Keratinocyte (primary cell): ENCODE measurements at regions not wholly inside any gene's neighbourhood (a gene's known extent, or its start where the extent isn't known, plus 50 kb on each side); places are given as distances from the start of the nearest gene placed in this dataset.
"Not testable (repeated sequence)": the region's sequence is repeated elsewhere in the genome, so short reads cannot be mapped to it uniquely, and the experiment has no call there.

ENCODE experiments used
- DNase-seq: peaks from one replicate; pipeline ENCODE4 v3.0.0-alpha.2; 2011; ENCODE audit warnings: low read depth, missing footprints, low spot score
- FAIRE-seq: peaks from 2 replicates; lab custom pipeline; 2011; peaks lifted over from hg19 to GRCh38; lab: Jason Lieb, UNC
- H2AFZ ChIP-seq: 2 replicates; pipeline ENCODE4 v1.6.0; 2012; ENCODE audit warnings: low read length, control low read depth, inconsistent platforms; ENCODE audit not compliant: control insufficient read depth
- H3K27ac ChIP-seq: 2 replicates; pipeline ENCODE4 v1.5.1; 2011; ENCODE audit warnings: low read length; ENCODE audit not compliant: control insufficient read depth, insufficient read depth
- H3K27me3 ChIP-seq: 3 replicates; pipeline ENCODE4 v1.6.0; 2011; ENCODE audit warnings: low read length; ENCODE audit not compliant: control insufficient read depth, insufficient read depth; ENCODE audit errors: extremely low read depth
- H3K36me3 ChIP-seq, 2 experiments: 2 replicates in 1 of 2; 3 replicates in 1 of 2; pipeline ENCODE4 v1.5.1; 2011; ENCODE audit warnings: low read length in 2 of 2, mild to moderate bottlenecking in 1 of 2; ENCODE audit not compliant: control insufficient read depth in 2 of 2, insufficient read depth in 2 of 2; ENCODE audit errors: extremely low read depth in 1 of 2
- H3K4me1 ChIP-seq: 3 replicates; pipeline ENCODE4 v1.5.1; 2011; ENCODE audit warnings: low read length; ENCODE audit not compliant: control insufficient read depth, insufficient read depth; ENCODE audit errors: extremely low read depth
- H3K4me2 ChIP-seq: 3 replicates; pipeline ENCODE4 v1.6.0; 2011; ENCODE audit warnings: low read depth, low read length; ENCODE audit not compliant: control insufficient read depth, insufficient read depth; ENCODE audit errors: extremely low read depth
- H3K4me3 ChIP-seq, 3 experiments: fragments of 200-600 bp in 1 of 3; sonication (generic) in 1 of 3; 2 replicates in 2 of 3; 3 replicates in 1 of 3; pipeline ENCODE4 v1.5.1; 2011 to 2016; ENCODE audit warnings: low read length in 3 of 3, mild to moderate bottlenecking in 3 of 3, control low read depth in 2 of 3, inconsistent platforms in 1 of 3, low read depth in 1 of 3, mixed read lengths in 1 of 3, mixed run types in 1 of 3, moderate library complexity in 1 of 3; ENCODE audit not compliant: control insufficient read depth in 2 of 3, insufficient read depth in 2 of 3; ENCODE audit errors: extremely low read depth in 1 of 3
- H3K79me2 ChIP-seq: 2 replicates; pipeline ENCODE4 v1.6.0; 2012; ENCODE audit warnings: low read length; ENCODE audit not compliant: control insufficient read depth, insufficient read depth
- H3K9ac ChIP-seq: 3 replicates; pipeline ENCODE4 v1.6.0; 2011; ENCODE audit warnings: low read length; ENCODE audit not compliant: control insufficient read depth, insufficient read depth; ENCODE audit errors: extremely low read depth
- H3K9me1 ChIP-seq: 3 replicates; pipeline ENCODE4 v1.6.0; 2011; ENCODE audit warnings: low read length; ENCODE audit not compliant: control insufficient read depth, insufficient read depth; ENCODE audit errors: extremely low read depth
- H3K9me3 ChIP-seq: 2 replicates; pipeline ENCODE4 v1.5.1; 2012; ENCODE audit warnings: low read depth, low read length; ENCODE audit not compliant: control insufficient read depth
- H4K20me1 ChIP-seq: 3 replicates; pipeline ENCODE4 v1.6.0; 2011; ENCODE audit warnings: low read length; ENCODE audit not compliant: control insufficient read depth, insufficient read depth; ENCODE audit errors: extremely low read depth
- EZH2 ChIP-seq: IDR thresholded peaks from one replicate; pipeline ENCODE4 v1.6.1; 2012; ENCODE audit warnings: inconsistent platforms, mild to moderate bottlenecking, low read length, moderate library complexity
- dilution Hi-C: fragments of 300-500 bp; cut with MboI; formaldehyde crosslinking; loops from one replicate; pipeline ENCODE4 v1.7.0; 2020; ENCODE audit warnings: low sequenced_read_pairs; ENCODE audit not compliant: extremely low pct_ligation_motif_present
- TF ChIP-seq, protein P1 (sequence below), 3 experiments: IDR thresholded peaks in 1 of 3; conservative IDR thresholded peaks in 1 of 3; optimal IDR thresholded peaks in 1 of 3; 2 replicates in 2 of 3; 3 replicates in 1 of 3; pipeline versions ENCODE3 to v1.5.1; 2011; ENCODE audit warnings: low read length in 3 of 3, mild to moderate bottlenecking in 3 of 3, moderate library complexity in 2 of 3, control low read depth in 1 of 3, inconsistent platforms in 1 of 3; ENCODE audit not compliant: insufficient read depth in 2 of 3; ENCODE audit errors: extremely low read depth in 1 of 3

DNA sequence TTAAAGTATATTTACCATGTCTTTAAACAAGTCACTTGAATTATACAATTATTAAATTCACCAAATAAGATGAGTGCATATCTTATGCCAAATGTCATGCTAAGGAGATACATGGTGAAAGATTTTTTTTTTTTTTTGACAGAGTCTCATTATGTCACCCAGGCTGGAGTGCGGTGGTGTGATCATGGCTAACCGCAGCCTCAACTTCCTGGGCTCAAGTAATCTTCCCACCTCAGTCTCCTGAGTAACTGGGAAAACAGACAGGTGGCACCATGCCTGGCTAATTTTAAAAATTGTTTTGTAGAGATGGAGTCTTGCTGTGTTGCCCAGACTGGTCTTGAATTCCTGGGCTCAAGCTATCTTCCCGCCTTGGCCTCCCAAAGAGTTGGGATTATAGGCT is 149.0 kb upstream of the GOT2 start:
- FAIRE-seq = no peak
- no peaks in the 10 kb centered on the region for H3K79me2 ChIP-seq
- H3K27me3 ChIP-seq = no peaks in the 10 kb centered on the region
- no peaks in the 10 kb centered on the region for H3K9me1 ChIP-seq
- no peak overlapping the region for H3K27ac ChIP-seq
- H3K4me1 ChIP-seq = no peaks in the 10 kb centered on the region
- H3K4me3 ChIP-seq = no peak overlapping the region
- no peak for DNase-seq
- no peak overlapping the region for H2AFZ ChIP-seq
- no peak overlapping the region for H3K9ac ChIP-seq
- no peaks in the 10 kb centered on the region for H4K20me1 ChIP-seq
- no peak overlapping the region for H3K4me2 ChIP-seq
- H3K9me3 ChIP-seq = no peaks in the 10 kb centered on the region
- TF ChIP-seq, protein P1, sequence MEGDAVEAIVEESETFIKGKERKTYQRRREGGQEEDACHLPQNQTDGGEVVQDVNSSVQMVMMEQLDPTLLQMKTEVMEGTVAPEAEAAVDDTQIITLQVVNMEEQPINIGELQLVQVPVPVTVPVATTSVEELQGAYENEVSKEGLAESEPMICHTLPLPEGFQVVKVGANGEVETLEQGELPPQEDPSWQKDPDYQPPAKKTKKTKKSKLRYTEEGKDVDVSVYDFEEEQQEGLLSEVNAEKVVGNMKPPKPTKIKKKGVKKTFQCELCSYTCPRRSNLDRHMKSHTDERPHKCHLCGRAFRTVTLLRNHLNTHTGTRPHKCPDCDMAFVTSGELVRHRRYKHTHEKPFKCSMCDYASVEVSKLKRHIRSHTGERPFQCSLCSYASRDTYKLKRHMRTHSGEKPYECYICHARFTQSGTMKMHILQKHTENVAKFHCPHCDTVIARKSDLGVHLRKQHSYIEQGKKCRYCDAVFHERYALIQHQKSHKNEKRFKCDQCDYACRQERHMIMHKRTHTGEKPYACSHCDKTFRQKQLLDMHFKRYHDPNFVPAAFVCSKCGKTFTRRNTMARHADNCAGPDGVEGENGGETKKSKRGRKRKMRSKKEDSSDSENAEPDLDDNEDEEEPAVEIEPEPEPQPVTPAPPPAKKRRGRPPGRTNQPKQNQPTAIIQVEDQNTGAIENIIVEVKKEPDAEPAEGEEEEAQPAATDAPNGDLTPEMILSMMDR (optimal IDR thresholded peaks at IDR 0.05 in 1 of 3, IDR thresholded peaks at IDR 0.05 in 1 of 3, conservative IDR thresholded peaks at IDR 0.05 in 1 of 3; ENCODE audit: extremely low read depth in 1 of 3, insufficient read depth in 2 of 3, low read length in 3 of 3) = no peak
- no peak for TF ChIP-seq EZH2
- no peaks in the 10 kb centered on the region for H3K36me3 ChIP-seq
- dilution Hi-C loops = no loop called here

DNA sequence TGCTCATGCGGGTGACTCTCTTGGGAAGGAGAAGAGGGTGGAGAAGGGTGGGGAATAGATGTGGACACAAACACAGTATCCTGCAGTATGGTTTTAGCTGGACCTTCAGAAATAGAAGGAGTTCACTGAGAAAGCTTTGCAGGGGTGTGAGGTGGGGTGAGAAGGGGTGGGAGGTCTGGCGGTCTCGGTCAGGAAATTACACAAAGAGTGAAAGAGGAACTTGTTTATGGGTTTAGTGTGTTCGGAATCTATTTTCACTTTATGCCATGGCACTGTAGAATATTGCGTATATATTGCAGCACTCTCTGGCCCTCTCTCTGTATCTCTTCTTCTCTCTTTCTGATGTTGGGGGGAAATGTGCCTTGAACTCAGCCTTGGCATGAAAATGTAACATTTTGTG is 148.2 kb upstream of the GOT2 start:
- Histone ChIP-seq H3K4me3 (no peak overlapping the region), H3K4me1 (no peaks in the 10 kb centered on the region), H3K9ac (no peak overlapping the region), H2AFZ (no peak overlapping the region), H3K9me3 (no peaks in the 10 kb centered on the region), H3K36me3 (no peaks in the 10 kb centered on the region), H3K27ac (no peak overlapping the region), H3K79me2 (no peaks in the 10 kb centered on the region), H4K20me1 (no peaks in the 10 kb centered on the region), H3K27me3 (no peaks in the 10 kb centered on the region), H3K9me1 (no peaks in the 10 kb centered on the region), H3K4me2 (no peak overlapping the region)
- TF ChIP-seq, protein P1 (optimal IDR thresholded peaks at IDR 0.05 in 1 of 3, IDR thresholded peaks at IDR 0.05 in 1 of 3, conservative IDR thresholded peaks at IDR 0.05 in 1 of 3; ENCODE audit: extremely low read depth in 1 of 3, insufficient read depth in 2 of 3, low read length in 3 of 3) = no peak
- TF ChIP-seq EZH2 = no peak
- FAIRE-seq = no peak
- dilution Hi-C loops = no loop called here
- no peak for DNase-seq

DNA sequence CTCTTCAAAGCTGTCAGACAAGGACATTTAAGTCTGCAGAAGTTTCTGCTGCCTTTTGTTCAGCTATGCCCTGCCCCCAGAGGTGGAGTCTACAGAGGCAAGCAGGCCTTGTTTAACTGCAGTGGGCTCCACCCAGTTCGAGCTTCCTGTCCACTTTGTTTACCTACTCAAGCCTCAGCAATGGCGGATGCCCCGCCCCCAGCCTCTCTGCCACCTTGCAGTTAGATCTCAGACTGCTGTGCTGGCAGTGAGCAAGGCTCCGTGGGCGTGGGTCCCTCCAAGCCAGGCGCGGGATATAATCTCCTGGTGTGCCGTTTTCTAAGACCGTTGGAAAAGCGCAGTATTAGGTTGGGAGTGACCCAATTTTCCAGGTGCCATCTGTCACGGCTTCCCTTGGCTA is 144.5 kb upstream of the GOT2 start:
- H3K4me2 ChIP-seq, DNase-seq, H3K36me3 ChIP-seq, dilution Hi-C loops, H3K4me3 ChIP-seq, H3K4me1 ChIP-seq, H3K9ac ChIP-seq, FAIRE-seq, H3K79me2 ChIP-seq, H3K27ac ChIP-seq, H3K27me3 ChIP-seq, H3K9me3 ChIP-seq, H4K20me1 ChIP-seq, H2AFZ ChIP-seq, H3K9me1 ChIP-seq: not testable (repeated sequence)
